Stomach (tissue), 4 donors: ENCODE measurements at regions not wholly inside any gene's neighbourhood (a gene's known extent, or its start where the extent isn't known, plus 50 kb on each side); places are given as distances from the start of the nearest gene placed in this dataset.

Experiments used
- CTCF ChIP-seq, 7 experiments: fragments of 450-650 bp in 4 of 7; fragments of 200-600 bp in 3 of 7; sonication (generic) in 3 of 7; IDR thresholded peaks; one replicate each; pipeline ENCODE4 v1.5.1; 2016 to 2019; ENCODE audit warnings: antibody characterized with exemption in 7 of 7, control low read depth in 2 of 7, mild to moderate bottlenecking in 1 of 7
- EP300 ChIP-seq: sonication (generic); formaldehyde crosslinking; IDR thresholded peaks from one replicate; pipeline ENCODE4 v1.6.1; 2017; ENCODE audit warnings: antibody characterized with exemption
- POLR2A ChIP-seq, 4 donors: fragments of 450-650 bp; IDR thresholded peaks; one replicate each; pipeline ENCODE4 v1.6.1; 2016; ENCODE audit warnings: antibody characterized with exemption in 4 of 4, control low read depth in 2 of 4, mild to moderate bottlenecking in 1 of 4, moderate library complexity in 1 of 4
- POLR2AphosphoS5 ChIP-seq, 3 donors: sonication (generic); formaldehyde crosslinking; IDR thresholded peaks; one replicate each; pipeline ENCODE4 v1.6.1; 2016; ENCODE audit warnings: antibody characterized with exemption in 3 of 3

GRCh38 chr5:74386571-74387334 lies 253.8 kb downstream of the ENC1 start:
- TF ChIP-seq EP300 (no peak), CTCF (IDR thresholded peaks at IDR 0.05) (no peak), POLR2A (IDR thresholded peaks at IDR 0.05) (no peak), POLR2AphosphoS5 (IDR thresholded peaks at IDR 0.05) (no peak)
